Prostate gland (tissue), 2 donors: ENCODE measurements at regions not wholly inside any gene's neighbourhood (a gene's known extent, or its start where the extent isn't known, plus 50 kb on each side); places are given as distances from the start of the nearest gene placed in this dataset.

Source experiments
- CTCF ChIP-seq, 4 experiments: fragments of 200-600 bp in 2 of 4; fragments of 450-650 bp in 2 of 4; sonication (generic) in 2 of 4; IDR thresholded peaks; 1 replicate in 3 of 4; 2 replicates in 1 of 4; pipeline ENCODE4 v1.5.1; 2016 to 2019; ENCODE audit warnings: antibody characterized with exemption in 4 of 4, mild to moderate bottlenecking in 2 of 4, moderate library complexity in 2 of 4
- POLR2A ChIP-seq: fragments of 450-650 bp; IDR thresholded peaks from one replicate; pipeline ENCODE4 v1.6.1; 2016; ENCODE audit warnings: antibody characterized with exemption, mild to moderate bottlenecking
- POLR2AphosphoS5 ChIP-seq: sonication (generic); formaldehyde crosslinking; IDR thresholded peaks from one replicate; pipeline ENCODE4 v1.6.1; 2017; ENCODE audit warnings: antibody characterized with exemption

- TF ChIP-seq POLR2A (no peak), POLR2AphosphoS5 (no peak), CTCF (IDR thresholded peaks at IDR 0.05) (no peak)
Observed at GRCh38 chr9:1521547-1521946, 471.4 kb downstream of the DMRT2 start.
